ENCODE measurements at regions not wholly inside any gene's neighbourhood (a gene's known extent, or its start where the extent isn't known, plus 50 kb on each side); places are given as distances from the start of the nearest gene placed in this dataset.

DNA sequence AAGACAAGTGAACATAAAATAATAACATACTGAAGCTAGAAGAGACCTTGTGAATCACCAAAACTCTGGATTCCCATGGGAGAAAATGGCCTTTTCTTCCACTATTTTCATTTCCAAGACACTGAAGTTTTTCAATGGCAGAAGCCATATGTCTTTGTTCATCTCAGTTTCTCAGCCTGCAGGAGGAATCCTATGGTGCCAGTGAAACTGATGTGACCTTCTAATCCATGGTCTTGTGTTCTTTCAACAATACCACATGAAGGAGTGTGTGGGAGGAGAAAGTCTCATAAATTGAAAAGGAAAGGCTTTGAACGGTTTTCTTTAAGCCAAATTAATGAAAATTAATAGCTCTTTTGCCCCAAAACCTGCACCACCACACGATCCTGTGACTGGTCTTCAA, 257.3 kb downstream of the EPHA4 start:
- TF ChIP-seq, protein P1, sequence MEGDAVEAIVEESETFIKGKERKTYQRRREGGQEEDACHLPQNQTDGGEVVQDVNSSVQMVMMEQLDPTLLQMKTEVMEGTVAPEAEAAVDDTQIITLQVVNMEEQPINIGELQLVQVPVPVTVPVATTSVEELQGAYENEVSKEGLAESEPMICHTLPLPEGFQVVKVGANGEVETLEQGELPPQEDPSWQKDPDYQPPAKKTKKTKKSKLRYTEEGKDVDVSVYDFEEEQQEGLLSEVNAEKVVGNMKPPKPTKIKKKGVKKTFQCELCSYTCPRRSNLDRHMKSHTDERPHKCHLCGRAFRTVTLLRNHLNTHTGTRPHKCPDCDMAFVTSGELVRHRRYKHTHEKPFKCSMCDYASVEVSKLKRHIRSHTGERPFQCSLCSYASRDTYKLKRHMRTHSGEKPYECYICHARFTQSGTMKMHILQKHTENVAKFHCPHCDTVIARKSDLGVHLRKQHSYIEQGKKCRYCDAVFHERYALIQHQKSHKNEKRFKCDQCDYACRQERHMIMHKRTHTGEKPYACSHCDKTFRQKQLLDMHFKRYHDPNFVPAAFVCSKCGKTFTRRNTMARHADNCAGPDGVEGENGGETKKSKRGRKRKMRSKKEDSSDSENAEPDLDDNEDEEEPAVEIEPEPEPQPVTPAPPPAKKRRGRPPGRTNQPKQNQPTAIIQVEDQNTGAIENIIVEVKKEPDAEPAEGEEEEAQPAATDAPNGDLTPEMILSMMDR (IDR thresholded peaks at IDR 0.05 in 8 of 11, conservative IDR thresholded peaks at IDR 0.05 in 3 of 11): no peak
- TF ChIP-seq POLR2AphosphoS5 (IDR thresholded peaks at IDR 0.05): no peak
- no peak for TF ChIP-seq POLR2A (IDR thresholded peaks at IDR 0.05)
